ENCODE measurements at regions not wholly inside any gene's neighbourhood (a gene's known extent, or its start where the extent isn't known, plus 50 kb on each side); places are given as distances from the start of the nearest gene placed in this dataset.

DNA sequence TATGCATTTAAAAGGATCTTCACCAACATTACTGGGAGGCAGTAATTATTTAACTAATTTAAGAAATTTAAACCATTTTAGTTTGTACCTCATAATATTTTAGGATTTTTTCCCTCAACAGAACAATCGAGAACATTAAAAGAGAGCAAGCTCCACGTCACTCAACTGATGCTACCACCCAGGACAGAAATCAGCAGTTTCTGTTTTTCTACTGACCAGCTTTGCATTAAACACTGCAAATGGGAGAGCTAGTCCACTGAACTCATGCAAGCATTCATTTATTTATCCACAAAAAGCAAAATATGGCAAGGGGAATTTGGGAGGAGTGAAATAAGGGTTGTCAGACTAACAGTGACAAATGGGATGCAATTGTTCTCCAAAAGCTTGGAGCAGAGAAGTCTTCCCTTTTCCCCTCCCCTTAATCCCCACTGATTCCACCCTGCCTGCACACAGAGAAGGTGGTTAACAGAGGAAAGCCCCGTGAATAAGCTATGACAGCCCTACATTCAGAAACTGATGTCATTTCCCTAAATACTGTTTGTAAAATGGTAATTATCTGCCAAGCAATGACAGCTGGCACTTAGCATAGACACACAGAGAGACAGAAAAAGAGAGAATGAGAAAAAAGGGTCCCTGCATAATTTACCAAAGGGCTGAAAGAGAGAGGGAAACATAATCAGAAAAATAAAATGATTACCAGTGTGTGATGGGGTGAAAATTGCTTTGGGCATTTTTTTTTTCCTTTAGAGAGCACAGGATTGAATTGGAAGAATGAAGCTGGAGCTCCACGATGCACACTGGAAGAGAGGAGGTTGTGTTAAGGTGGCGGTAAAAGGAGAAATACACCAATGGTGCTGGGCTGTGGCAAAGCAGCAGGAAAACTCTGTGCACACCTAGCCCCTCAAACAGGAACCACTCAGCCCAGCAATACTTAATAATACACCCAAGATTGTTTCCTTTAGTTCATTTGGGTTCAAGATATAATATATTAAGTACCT is 777.4 kb downstream of the TUSC7 start:
- Mint-ChIP-seq H3K36me3 (ENCODE audit: low read depth) (no peaks in the 10 kb centered on the region), H3K9me3 (no peaks in the 10 kb centered on the region), H3K4me1 (no peaks in the 10 kb centered on the region), H3K27me3 (ENCODE audit: low read depth, poor library complexity) (peaks cover 7% of the 10 kb centered on the region), H3K4me3 (no peak overlapping the region), H3K27ac (no peak overlapping the region)
- DNase-seq = no peak
- TF ChIP-seq, protein P1, sequence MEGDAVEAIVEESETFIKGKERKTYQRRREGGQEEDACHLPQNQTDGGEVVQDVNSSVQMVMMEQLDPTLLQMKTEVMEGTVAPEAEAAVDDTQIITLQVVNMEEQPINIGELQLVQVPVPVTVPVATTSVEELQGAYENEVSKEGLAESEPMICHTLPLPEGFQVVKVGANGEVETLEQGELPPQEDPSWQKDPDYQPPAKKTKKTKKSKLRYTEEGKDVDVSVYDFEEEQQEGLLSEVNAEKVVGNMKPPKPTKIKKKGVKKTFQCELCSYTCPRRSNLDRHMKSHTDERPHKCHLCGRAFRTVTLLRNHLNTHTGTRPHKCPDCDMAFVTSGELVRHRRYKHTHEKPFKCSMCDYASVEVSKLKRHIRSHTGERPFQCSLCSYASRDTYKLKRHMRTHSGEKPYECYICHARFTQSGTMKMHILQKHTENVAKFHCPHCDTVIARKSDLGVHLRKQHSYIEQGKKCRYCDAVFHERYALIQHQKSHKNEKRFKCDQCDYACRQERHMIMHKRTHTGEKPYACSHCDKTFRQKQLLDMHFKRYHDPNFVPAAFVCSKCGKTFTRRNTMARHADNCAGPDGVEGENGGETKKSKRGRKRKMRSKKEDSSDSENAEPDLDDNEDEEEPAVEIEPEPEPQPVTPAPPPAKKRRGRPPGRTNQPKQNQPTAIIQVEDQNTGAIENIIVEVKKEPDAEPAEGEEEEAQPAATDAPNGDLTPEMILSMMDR (IDR thresholded peaks at IDR 0.05) = no peak

DNA sequence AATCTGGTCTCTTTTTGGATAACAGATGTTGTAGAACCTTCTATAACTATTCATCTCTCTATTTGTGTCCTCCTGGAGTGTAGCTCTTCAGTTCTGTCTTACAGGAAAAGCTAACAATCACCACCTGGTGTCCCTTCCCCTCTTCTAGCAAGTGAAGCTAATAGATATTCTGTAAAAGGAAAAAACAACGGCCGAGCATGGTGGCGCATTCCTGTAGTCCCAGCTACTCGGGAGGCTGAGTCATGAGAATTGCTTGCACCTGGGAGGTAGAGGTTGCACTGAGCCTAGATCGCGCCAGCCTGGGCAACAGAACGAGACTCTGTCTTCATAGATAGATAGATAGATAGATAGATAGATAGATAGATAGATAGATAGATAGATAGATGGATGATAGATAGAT is 779.4 kb downstream of the TUSC7 start:
- Mint-ChIP-seq H3K9me3 (no peaks in the 10 kb centered on the region), H3K27ac (peak overlapping the region; percentile 54), H3K4me1 (no peaks in the 10 kb centered on the region), H3K27me3 (ENCODE audit: low read depth, poor library complexity) (peaks cover 7% of the 10 kb centered on the region), H3K4me3 (no peak overlapping the region), H3K36me3 (ENCODE audit: low read depth) (no peaks in the 10 kb centered on the region)
- TF ChIP-seq, protein P1 (IDR thresholded peaks at IDR 0.05) = no peak
- DNase-seq = no peak

DNA sequence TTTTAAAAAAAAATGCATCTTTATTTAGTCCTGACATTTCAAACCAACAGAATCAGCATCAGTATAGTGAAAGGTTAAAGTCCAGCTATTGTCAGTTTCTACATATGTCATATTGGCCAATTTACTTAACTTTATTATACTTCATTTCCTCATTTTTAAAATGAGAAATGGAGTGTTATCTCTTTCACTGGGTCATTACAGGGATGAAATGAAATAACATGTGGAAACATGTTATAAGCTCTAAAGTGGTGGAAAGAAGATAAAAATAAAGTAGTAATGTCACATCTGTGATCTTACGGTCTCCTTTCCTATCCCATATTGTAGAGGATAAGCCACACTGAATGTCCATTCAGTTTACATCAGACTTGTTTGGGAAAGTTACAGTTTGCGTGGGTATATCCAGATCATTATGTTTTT is 780.1 kb downstream of the TUSC7 start:
- no peak overlapping the region for H3K27ac Mint-ChIP-seq
- no peaks in the 10 kb centered on the region for H3K36me3 Mint-ChIP-seq (ENCODE audit: low read depth)
- no peaks in the 10 kb centered on the region for H3K9me3 Mint-ChIP-seq
- DNase-seq = no peak
- TF ChIP-seq, protein P1 (IDR thresholded peaks at IDR 0.05) = no peak
- H3K4me1 Mint-ChIP-seq = no peaks in the 10 kb centered on the region
- peaks cover 7% of the 10 kb centered on the region for H3K27me3 Mint-ChIP-seq (ENCODE audit: low read depth, poor library complexity)
- H3K4me3 Mint-ChIP-seq = no peak overlapping the region

DNA sequence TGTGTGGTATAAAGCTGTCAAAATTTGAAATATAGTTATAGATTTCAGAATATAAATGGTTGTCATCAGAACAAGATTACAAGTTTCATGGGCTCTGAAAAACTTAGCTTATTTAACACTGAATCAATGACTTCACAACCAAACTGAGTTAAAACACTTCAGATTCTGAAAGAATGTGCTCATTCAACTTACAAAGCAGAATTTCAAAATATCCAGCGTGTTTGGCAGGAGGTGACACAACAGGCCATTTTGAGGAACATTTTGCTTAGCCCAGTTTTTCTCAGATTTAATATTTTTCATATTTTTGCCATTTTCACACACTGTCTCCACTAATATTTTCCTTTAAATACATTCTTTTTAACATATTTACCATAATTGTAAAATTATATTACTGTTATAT is 781.1 kb downstream of the TUSC7 start:
- no peaks in the 10 kb centered on the region for H3K36me3 Mint-ChIP-seq (ENCODE audit: low read depth)

DNA sequence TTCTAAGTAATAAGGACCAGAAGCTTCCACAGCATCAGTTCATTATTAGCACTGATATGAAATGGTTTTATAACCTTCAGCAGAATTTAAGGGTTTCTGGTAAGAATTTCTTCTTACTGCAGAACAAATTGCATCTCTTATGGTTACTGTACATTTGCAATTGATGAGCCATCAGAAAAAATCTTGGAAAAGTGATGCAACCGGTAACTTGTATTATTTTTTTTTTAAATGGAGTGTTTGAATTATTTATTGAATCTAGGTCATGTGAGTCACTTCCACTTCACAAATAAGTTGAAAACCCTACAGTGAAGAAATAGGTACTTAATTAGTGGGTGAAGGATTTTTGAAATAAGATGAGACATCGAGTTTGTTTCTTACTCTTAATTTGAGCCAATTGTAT is 786.0 kb downstream of the TUSC7 start:
- no peak for DNase-seq

More for the DNA sequence above, 781.1 kb downstream of the TUSC7 start:
- Mint-ChIP-seq H3K4me1 (no peaks in the 10 kb centered on the region), H3K9me3 (no peaks in the 10 kb centered on the region), H3K27ac (no peak overlapping the region), H3K27me3 (ENCODE audit: low read depth, poor library complexity) (peaks cover 4% of the 10 kb centered on the region), H3K4me3 (no peak overlapping the region)
- TF ChIP-seq, protein P1 (IDR thresholded peaks at IDR 0.05) = no peak
- no peak for DNase-seq

More for the DNA sequence above, 786.0 kb downstream of the TUSC7 start:
- Mint-ChIP-seq H3K27me3 (ENCODE audit: low read depth, poor library complexity) (no peaks in the 10 kb centered on the region), H3K4me3 (no peak overlapping the region), H3K4me1 (no peaks in the 10 kb centered on the region), H3K36me3 (ENCODE audit: low read depth) (no peaks in the 10 kb centered on the region), H3K27ac (no peak overlapping the region), H3K9me3 (no peaks in the 10 kb centered on the region)
- TF ChIP-seq, protein P1 (IDR thresholded peaks at IDR 0.05) = no peak

All from nephron progenitor cell (in vitro differentiated cells).